ENCODE measurements at regions not wholly inside any gene's neighbourhood (a gene's known extent, or its start where the extent isn't known, plus 50 kb on each side); places are given as distances from the start of the nearest gene placed in this dataset.

GRCh38 chr2:75765798-75766197, 55.1 kb upstream of the GCFC2 start:
- CTCF ChIA-PET: interaction anchor here (0.5 kb wide), 1 partner anchor 108 kb away, joined by 3 read pairs; no protein-coding TSS in a partner anchor
- Mint-ChIP-seq H3K9me3 (ENCODE audit: low read depth, unreplicated experiment) (peaks cover 4% of the 10 kb centered on the region), H3K4me1 (ENCODE audit: low read depth, unreplicated experiment) (no peaks in the 10 kb centered on the region), H3K27me3 (ENCODE audit: unreplicated experiment) (peaks cover 18% of the 10 kb centered on the region), H3K27ac (ENCODE audit: unreplicated experiment) (no peak overlapping the region), H3K36me3 (ENCODE audit: insufficient read depth, unreplicated experiment) (no peaks in the 10 kb centered on the region), H3K4me3 (ENCODE audit: low read depth, unreplicated experiment) (no peak overlapping the region)
- intact Hi-C loops (cut with micrococcal nuclease; ENCODE audit: unreplicated experiment): no loop called here
- DNase-seq: no peak
- no TSS peak for BruUV-seq (replicated peaks)
- no peak for TF ChIP-seq CTCF (IDR thresholded peaks at IDR 0.05; ENCODE audit: unreplicated experiment)

GRCh38 chr2:75764611-75765010, 53.9 kb upstream of the GCFC2 start:
- H3K9me3 Mint-ChIP-seq (ENCODE audit: low read depth, unreplicated experiment): peaks cover 2% of the 10 kb centered on the region
- H3K27me3 Mint-ChIP-seq (ENCODE audit: unreplicated experiment): peaks cover 18% of the 10 kb centered on the region
- no peaks in the 10 kb centered on the region for H3K36me3 Mint-ChIP-seq (ENCODE audit: insufficient read depth, unreplicated experiment)
- no peak for DNase-seq
- CTCF ChIA-PET: no interaction called here
- no peak overlapping the region for H3K4me3 Mint-ChIP-seq (ENCODE audit: low read depth, unreplicated experiment)
- TF ChIP-seq CTCF (IDR thresholded peaks at IDR 0.05; ENCODE audit: unreplicated experiment): no peak
- no peaks in the 10 kb centered on the region for H3K4me1 Mint-ChIP-seq (ENCODE audit: low read depth, unreplicated experiment)
- no TSS peak for BruUV-seq (replicated peaks)
- intact Hi-C loops (cut with micrococcal nuclease; ENCODE audit: unreplicated experiment): no loop called here
- no peak overlapping the region for H3K27ac Mint-ChIP-seq (ENCODE audit: unreplicated experiment)

Data from Calu3 (cell line).